NCI-H69 (cell line): ENCODE measurements at regions not wholly inside any gene's neighbourhood (a gene's known extent, or its start where the extent isn't known, plus 50 kb on each side); places are given as distances from the start of the nearest gene placed in this dataset.
"Not testable (repeated sequence)": the region's sequence is repeated elsewhere in the genome, so short reads cannot be mapped to it uniquely, and the experiment has no call there.

Source experiments
- DNase-seq: peaks from one replicate; lab custom pipeline; 2025; lab: John Stamatoyannopoulos, UW

GRCh38 chr6:67897998-67898607 is 737.0 kb upstream of the ADGRB3 start:
- DNase-seq = no peak

GRCh38 chr6:67896476-67896875 is 738.6 kb upstream of the ADGRB3 start:
- DNase-seq = no peak

- DNase-seq = no peak
These were observed 745.4 kb upstream of the ADGRB3 start for GRCh38 chr6:67889682-67889995.

GRCh38 chr6:67888886-67889681 is 746.0 kb upstream of the ADGRB3 start:
- DNase-seq = no peak

DNA sequence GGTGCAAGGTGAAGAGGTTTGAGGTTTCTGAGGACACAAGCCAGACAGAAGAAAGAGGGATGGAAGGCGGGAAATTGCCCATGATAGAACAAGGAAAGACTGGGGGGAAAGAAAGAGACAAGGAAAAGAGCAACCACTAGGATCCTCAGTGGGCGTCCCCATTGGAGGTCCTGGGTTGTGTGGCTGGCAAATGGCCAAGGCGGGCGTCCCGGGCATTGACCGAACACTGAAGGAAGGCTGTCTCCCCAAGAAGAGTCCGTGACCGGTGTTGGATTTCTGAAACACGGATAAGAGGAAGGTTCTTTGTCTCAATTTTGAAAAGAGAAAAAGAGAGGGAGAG is 746.6 kb upstream of the ADGRB3 start:
- no peak for DNase-seq

- DNase-seq = no peak
These were observed 747.1 kb upstream of the ADGRB3 start for GRCh38 chr6:67887747-67888545.

- no peak for DNase-seq
These were observed 747.7 kb upstream of the ADGRB3 start for GRCh38 chr6:67887419-67887746.

- no peak for DNase-seq
These were observed 748.2 kb upstream of the ADGRB3 start for GRCh38 chr6:67886840-67887292.

- DNase-seq = no peak
These were observed 748.9 kb upstream of the ADGRB3 start for GRCh38 chr6:67886036-67886707.

- DNase-seq = no peak
These were observed 749.7 kb upstream of the ADGRB3 start for GRCh38 chr6:67885081-67886033.

- no peak for DNase-seq
These were observed 750.6 kb upstream of the ADGRB3 start for GRCh38 chr6:67884442-67884841.

- no peak for DNase-seq
These were observed 751.3 kb upstream of the ADGRB3 start for GRCh38 chr6:67883500-67884366.

GRCh38 chr6:67882436-67883311 is 752.4 kb upstream of the ADGRB3 start:
- DNase-seq = no peak

DNA sequence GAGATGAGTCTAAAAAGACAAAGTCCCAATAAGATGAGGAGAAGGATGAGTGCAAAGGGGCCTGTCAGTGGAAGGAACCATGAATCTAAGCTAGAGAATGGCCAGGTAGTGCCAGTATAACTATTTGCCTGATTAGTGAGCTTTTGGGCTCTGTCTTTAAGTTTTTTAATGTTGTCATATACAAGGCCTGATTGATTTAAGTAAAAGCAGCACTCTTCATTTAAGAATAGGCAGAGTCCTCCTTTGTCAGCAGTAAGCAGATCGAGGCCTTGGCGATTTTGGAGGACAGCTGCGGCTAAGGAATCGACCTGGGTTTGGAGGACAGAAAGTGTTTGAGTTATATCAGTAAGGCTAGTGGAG is 753.4 kb upstream of the ADGRB3 start:
- no peak for DNase-seq

DNA sequence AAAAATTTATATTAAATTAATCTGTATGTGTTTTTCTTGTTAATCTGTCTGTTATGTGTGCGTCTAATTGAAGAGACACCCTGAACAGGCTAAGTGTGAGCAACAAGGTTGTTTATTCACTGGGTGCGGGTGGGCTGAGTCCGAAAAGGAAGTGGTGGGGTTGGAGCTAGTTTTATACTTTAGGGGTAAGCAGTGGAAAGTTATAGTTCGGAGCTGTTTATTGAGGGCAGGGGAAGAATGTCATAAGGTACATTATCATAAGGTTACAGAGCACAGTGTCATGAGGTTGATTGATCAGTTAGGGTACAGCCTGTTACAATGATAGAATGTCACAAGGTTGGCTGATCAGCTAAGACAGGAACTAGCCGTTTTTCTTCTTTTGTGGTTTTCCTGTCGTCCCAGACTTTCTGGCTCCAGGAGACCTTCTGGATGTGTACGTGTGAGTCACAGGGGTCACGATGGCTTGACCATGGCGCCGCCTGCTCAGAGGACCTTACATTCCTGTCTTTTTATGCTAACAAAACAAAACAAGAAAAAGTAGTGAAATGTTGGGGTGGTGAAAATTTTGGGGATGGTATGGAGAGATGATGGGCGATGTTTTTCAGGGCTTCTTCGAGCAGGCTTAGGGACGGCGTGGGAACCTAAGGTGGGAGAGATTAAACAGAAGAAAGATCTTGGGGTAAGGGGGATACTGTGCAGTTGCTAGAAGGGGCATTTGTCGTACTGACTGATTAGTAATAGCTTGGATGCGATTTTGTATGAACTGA is 754.0 kb upstream of the ADGRB3 start:
- no peak for DNase-seq

DNA sequence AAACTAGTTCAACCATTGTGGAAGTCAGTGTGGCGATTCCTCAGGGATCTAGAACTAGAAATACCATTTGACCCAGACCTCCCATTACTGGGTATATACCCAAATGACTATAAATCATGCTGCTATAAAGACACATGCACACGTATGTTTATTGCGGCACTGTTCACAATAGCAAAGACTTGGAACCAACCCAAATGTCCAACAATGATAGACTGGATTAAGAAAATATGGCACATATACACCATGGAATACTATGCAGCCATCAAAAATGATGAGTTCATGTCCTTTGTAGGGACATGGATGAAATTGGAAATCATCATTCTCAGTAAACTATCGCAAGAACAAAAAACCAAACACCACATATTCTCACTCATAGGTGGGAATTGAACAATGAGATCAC is 754.7 kb upstream of the ADGRB3 start:
- not testable (repeated sequence) for DNase-seq

DNA sequence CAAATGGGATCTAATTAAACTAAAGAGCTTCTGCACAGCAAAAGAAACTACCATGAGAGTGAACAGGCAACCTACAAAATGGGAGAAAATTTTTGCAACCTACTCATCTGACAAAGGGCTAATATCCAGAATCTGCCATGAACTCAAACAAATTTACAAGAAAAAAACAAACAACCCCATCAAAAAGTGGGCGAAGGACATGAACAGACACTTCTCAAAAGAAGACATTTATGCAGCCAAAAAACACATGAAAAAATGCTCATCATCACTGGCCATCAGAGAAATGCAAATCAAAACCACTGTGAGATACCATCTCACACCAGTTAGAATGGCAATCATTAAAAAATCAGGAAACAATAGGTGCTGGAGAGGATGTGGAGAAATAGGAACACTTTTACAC is 755.2 kb upstream of the ADGRB3 start:
- not testable (repeated sequence) for DNase-seq

- not testable (repeated sequence) for DNase-seq
These were observed 755.8 kb upstream of the ADGRB3 start for GRCh38 chr6:67879105-67879904.
